Left colon (tissue), 2 donors: ENCODE measurements at regions not wholly inside any gene's neighbourhood (a gene's known extent, or its start where the extent isn't known, plus 50 kb on each side); places are given as distances from the start of the nearest gene placed in this dataset.

Experiments used
- ATAC-seq: fragments of 200-7000 bp; cut with Tn5 transposase; one replicate; pipeline ENCODE4 v1.9.1; 2020; ENCODE audit warnings: mild to moderate bottlenecking, moderate library complexity
- DNase-seq, 2 donors: peaks; one replicate each; pipeline ENCODE4 v3.0.0-alpha.2; 2020
- intact Hi-C, 2 donors: fragments of 100-400 bp; cut with DNase I in 1 of 2; cut with micrococcal nuclease in 1 of 2; formaldehyde crosslinking; loops; one replicate each; pipeline versions ENCODE4 v1.11.2 to v1.14.0; 2022; cut with DNase I, micrococcal nuclease
- donor health status: DM: no; HTN: no; CAD: no.
- donor health status: DM: yes; HTN: yes; CAD: no.

GRCh38 chr4:27233531-27233930 is 372.9 kb downstream of the STIM2 start:
- intact Hi-C loops = no loop called here
- ATAC-seq (no peak), DNase-seq (no peak)

GRCh38 chr4:27234306-27234899 is 373.8 kb downstream of the STIM2 start:
- ATAC-seq = no peak
- intact Hi-C loops = no loop called here
- no peak for DNase-seq

- no peak for DNase-seq
- no peak for ATAC-seq
- intact Hi-C loops = no loop called here
These were observed 379.0 kb downstream of the STIM2 start for GRCh38 chr4:27239641-27240040.

GRCh38 chr4:27242217-27242616 is 381.6 kb downstream of the STIM2 start:
- intact Hi-C loops = no loop called here
- DNase-seq (no peak), ATAC-seq (no peak)

GRCh38 chr4:27245216-27245615 is 384.6 kb downstream of the STIM2 start:
- no peak for DNase-seq
- ATAC-seq = no peak
- intact Hi-C loops = no loop called here

GRCh38 chr4:27248829-27249228 is 388.2 kb downstream of the STIM2 start:
- DNase-seq (no peak), ATAC-seq (no peak)
- intact Hi-C loops = no loop called here

GRCh38 chr4:27251771-27252170 is 391.1 kb downstream of the STIM2 start:
- ATAC-seq (no peak), DNase-seq (no peak)
- intact Hi-C loops = no loop called here

GRCh38 chr4:27267339-27267969 is 406.8 kb downstream of the STIM2 start:
- no peak for DNase-seq
- intact Hi-C loops = no loop called here
- ATAC-seq = no peak

- no peak for DNase-seq
- intact Hi-C loops = no loop called here
These were observed 407.3 kb downstream of the STIM2 start for GRCh38 chr4:27267970-27268355.

GRCh38 chr4:27270435-27270834 is 409.8 kb downstream of the STIM2 start:
- no peak for DNase-seq
- intact Hi-C loops = no loop called here
- ATAC-seq = no peak

More at GRCh38 chr4:27267970-27268355, 407.3 kb downstream of the STIM2 start:
- no peak for ATAC-seq

- DNase-seq (no peak), ATAC-seq (no peak)
- intact Hi-C loops = no loop called here
These were observed 410.9 kb downstream of the STIM2 start for GRCh38 chr4:27271555-27271954.

- ATAC-seq (no peak), DNase-seq (no peak)
- intact Hi-C loops = no loop called here
These were observed 411.6 kb downstream of the STIM2 start for GRCh38 chr4:27272217-27272616.

- DNase-seq (no peak), ATAC-seq (peak; percentile 85)
- intact Hi-C loops = no loop called here
These were observed 415.8 kb downstream of the STIM2 start for GRCh38 chr4:27276307-27277073.

GRCh38 chr4:27278615-27279375 is 418.2 kb downstream of the STIM2 start:
- intact Hi-C loops = no loop called here
- DNase-seq (peak in 1 of 2 donors; percentile 21), ATAC-seq (peak; percentile 33)

- ATAC-seq (no peak), DNase-seq (no peak)
- intact Hi-C loops = no loop called here
These were observed 427.9 kb downstream of the STIM2 start for GRCh38 chr4:27288496-27288895.

GRCh38 chr4:27289704-27290103 is 429.1 kb downstream of the STIM2 start:
- intact Hi-C loops = no loop called here
- DNase-seq (no peak), ATAC-seq (no peak)

GRCh38 chr4:27293831-27294230 is 433.2 kb downstream of the STIM2 start:
- intact Hi-C loops = no loop called here
- ATAC-seq = no peak

GRCh38 chr4:27304751-27305150 is 444.1 kb downstream of the STIM2 start:
- ATAC-seq = no peak
- intact Hi-C loops = no loop called here
- DNase-seq = no peak

More at GRCh38 chr4:27293831-27294230, 433.2 kb downstream of the STIM2 start:
- no peak for DNase-seq

- intact Hi-C loops = no loop called here
- ATAC-seq (peak; percentile 73), DNase-seq (no peak)
These were observed 444.6 kb downstream of the STIM2 start for GRCh38 chr4:27305246-27305645.

- intact Hi-C loops = no loop called here
- no peak for ATAC-seq
- DNase-seq = no peak
These were observed 447.7 kb downstream of the STIM2 start for GRCh38 chr4:27308379-27308778.
